Panc1 (cell line): ENCODE measurements at regions not wholly inside any gene's neighbourhood (a gene's known extent, or its start where the extent isn't known, plus 50 kb on each side); places are given as distances from the start of the nearest gene placed in this dataset.

Experiments
- ATAC-seq: fragments of 200-7000 bp; cut with Tn5 transposase; 2 replicates; pipeline ENCODE4 v1.9.1; 2020; ENCODE audit warnings: mild to moderate bottlenecking, moderate library complexity
- BruUV-seq: library from RNA; stranded (reverse); fragments of 400-500 nt; replicated peaks from 2 replicates; lab custom pipeline; 2021; lab: Mats Ljungman, UMichigan
- CTCF ChIA-PET: fragments of 300-600 bp; sonication (Branson Sonifier 250); formaldehyde crosslinking; loops from one replicate; lab custom pipeline; 2022; ENCODE audit warnings: antibody characterized with exemption; lab: Charles Lee
- POLR2A ChIA-PET: fragments of 300-600 bp; sonication (Branson Sonifier 250); formaldehyde crosslinking; loops from one replicate; lab custom pipeline; 2022; ENCODE audit warnings: antibody characterized with exemption; lab: Charles Lee
- DNase-seq: peaks from one replicate; pipeline ENCODE4 v3.0.0-alpha.2; 2010; ENCODE audit warnings: low read depth, low spot score
- H3K27ac ChIP-seq: 2 replicates; pipeline ENCODE4 v1.5.1; 2011; ENCODE audit warnings: mild to moderate bottlenecking, low read length, inconsistent platforms
- H3K27me3 ChIP-seq: fragments of 200-500 bp; sonication (Bioruptor generic); 2 replicates; pipeline ENCODE4 v1.6.0; 2014; ENCODE audit warnings: low read length, inconsistent platforms; ENCODE audit not compliant: control insufficient read depth, insufficient read depth
- H3K36me3 ChIP-seq: fragments of 200-500 bp; sonication (Bioruptor generic); 2 replicates; pipeline ENCODE4 v1.5.1; 2014; ENCODE audit warnings: inconsistent platforms, mild to moderate bottlenecking, low read length, moderate library complexity; ENCODE audit not compliant: control insufficient read depth, insufficient read depth
- H3K4me1 ChIP-seq: 2 replicates; pipeline ENCODE4 v1.5.1; 2011; ENCODE audit warnings: inconsistent platforms, mild to moderate bottlenecking, low read length, moderate library complexity; ENCODE audit not compliant: control insufficient read depth, insufficient read depth
- H3K4me3 ChIP-seq, 2 experiments: 2 replicates each; pipeline ENCODE4 v1.5.1; 2011 to 2012; ENCODE audit warnings: low read depth in 2 of 2, low read length in 2 of 2, mild to moderate bottlenecking in 2 of 2, inconsistent platforms in 1 of 2, moderate library complexity in 1 of 2
- H3K9me3 ChIP-seq: fragments of 200-500 bp; sonication (Bioruptor generic); 2 replicates; pipeline ENCODE4 v1.5.1; 2014; ENCODE audit warnings: low read depth, mild to moderate bottlenecking, inconsistent platforms, low read length, moderate library complexity; ENCODE audit not compliant: control insufficient read depth, insufficient read depth
- CTCF ChIP-seq: fragments of 450-650 bp; IDR thresholded peaks from 2 replicates; pipeline ENCODE4 v1.5.1; 2017; ENCODE audit warnings: mild to moderate bottlenecking
- POLR2AphosphoS5 ChIP-seq: IDR thresholded peaks from 2 replicates; pipeline ENCODE4 v1.6.1; 2012; ENCODE audit warnings: mild to moderate bottlenecking, low read depth, low read length, moderate library complexity
- REST ChIP-seq, 2 experiments: IDR thresholded peaks; 2 replicates each; pipeline ENCODE4 v1.6.1; 2011 to 2012; ENCODE audit warnings: low read depth in 2 of 2, control low read depth in 1 of 2, low read length in 1 of 2, mild to moderate bottlenecking in 1 of 2, moderate library complexity in 1 of 2; ENCODE audit not compliant: insufficient read depth in 1 of 2
- SIN3A ChIP-seq: IDR thresholded peaks from 2 replicates; pipeline ENCODE4 v1.6.1; 2012; ENCODE audit warnings: low read depth, mild to moderate bottlenecking, low read length, moderate library complexity, borderline replicate concordance; ENCODE audit not compliant: insufficient read depth
- TCF7L2 ChIP-seq: IDR thresholded peaks from 2 replicates; pipeline ENCODE4 v1.6.1; 2011; ENCODE audit warnings: mild to moderate bottlenecking, low read depth, low read length, inconsistent platforms
- in situ Hi-C: cut with HindIII; loops from 2 replicates; pipeline ENCODE4 v1.10.0; 2016; ENCODE audit warnings: low sequenced_read_pairs, low pct_unique_long_range_greater_than_20kb
- intact Hi-C: fragments of 100-400 bp; cut with micrococcal nuclease; formaldehyde crosslinking; loops from one replicate; pipeline ENCODE4 v1.10.0; 2022; ENCODE audit not compliant: unreplicated experiment

GRCh38 chr9:134223091-134223490 lies 58.7 kb upstream of the RNU6ATAC start:
- ChIA-PET CTCF (no interaction called here), POLR2A (no interaction called here)
- TF ChIP-seq POLR2AphosphoS5 (no peak), CTCF (no peak), REST (IDR thresholded peaks at IDR 0.05; ENCODE audit: insufficient read depth in 1 of 2, low read depth in 2 of 2, low read length in 1 of 2) (no peak), SIN3A (no peak), TCF7L2 (no peak)
- Histone ChIP-seq H3K36me3 (no peaks in the 10 kb centered on the region), H3K9me3 (no peaks in the 10 kb centered on the region), H3K4me1 (no peaks in the 10 kb centered on the region), H3K4me3 (no peak overlapping the region), H3K27me3 (no peaks in the 10 kb centered on the region), H3K27ac (no peak overlapping the region)
- ATAC-seq (no peak), DNase-seq (no peak)
- in situ Hi-C loops (no loop called here), intact Hi-C loops (no loop called here)
- no TSS peak for BruUV-seq

- H3K27ac ChIP-seq = no peak overlapping the region
Measured at GRCh38 chr9:134223591-134224122, 59.3 kb upstream of the RNU6ATAC start.

More at GRCh38 chr9:134223591-134224122, 59.3 kb upstream of the RNU6ATAC start:
- CTCF ChIA-PET = no interaction called here
- POLR2A ChIA-PET = no interaction called here
- ATAC-seq = no peak
- in situ Hi-C loops = no loop called here
- H3K9me3 ChIP-seq = no peaks in the 10 kb centered on the region
- H3K36me3 ChIP-seq = no peaks in the 10 kb centered on the region
- no peak overlapping the region for H3K4me3 ChIP-seq
- H3K27me3 ChIP-seq = no peaks in the 10 kb centered on the region
- no peak for TF ChIP-seq REST (IDR thresholded peaks at IDR 0.05; ENCODE audit: insufficient read depth in 1 of 2, low read depth in 2 of 2, low read length in 1 of 2)
- no peak for TF ChIP-seq TCF7L2
- TF ChIP-seq SIN3A = no peak
- TF ChIP-seq POLR2AphosphoS5 = no peak
- no peak for TF ChIP-seq CTCF
- no TSS peak for BruUV-seq
- no peak for DNase-seq
- no peaks in the 10 kb centered on the region for H3K4me1 ChIP-seq
- intact Hi-C loops = no loop called here
